Fibroblast of lung (primary cell): ENCODE measurements at regions not wholly inside any gene's neighbourhood (a gene's known extent, or its start where the extent isn't known, plus 50 kb on each side); places are given as distances from the start of the nearest gene placed in this dataset.

ENCODE experiments used
- DNase-seq, 2 donors: peaks; one replicate each; pipeline versions ENCODE4 v3.0.0 to v3.0.0-alpha.2; 2010; ENCODE audit warnings: low read depth in 2 of 2
- H2AFZ ChIP-seq: 2 replicates; pipeline ENCODE4 v1.5.1; 2012; ENCODE audit warnings: low read length, control low read depth, inconsistent platforms
- H3K27ac ChIP-seq: 2 replicates; pipeline ENCODE4 v1.5.1; 2011; ENCODE audit warnings: low read length, control low read depth; ENCODE audit not compliant: insufficient read depth
- H3K27me3 ChIP-seq: 2 replicates; pipeline ENCODE4 v1.5.1; 2011; ENCODE audit warnings: mild to moderate bottlenecking, low read length; ENCODE audit not compliant: control insufficient read depth, insufficient read depth
- H3K36me3 ChIP-seq: 2 replicates; pipeline ENCODE4 v1.5.1; 2011; ENCODE audit warnings: low read length; ENCODE audit not compliant: control insufficient read depth, insufficient read depth
- H3K4me1 ChIP-seq: 2 replicates; pipeline ENCODE4 v1.5.1; 2011; ENCODE audit warnings: low read length; ENCODE audit not compliant: control insufficient read depth, insufficient read depth; ENCODE audit errors: extremely low read depth
- H3K4me2 ChIP-seq: 2 replicates; pipeline ENCODE4 v1.5.1; 2011; ENCODE audit warnings: low read length, control low read depth; ENCODE audit not compliant: insufficient read depth; ENCODE audit errors: extremely low read depth
- H3K4me3 ChIP-seq, 4 experiments: fragments of 200-600 bp in 1 of 4; sonication (generic) in 1 of 4; replicated peaks in 1 of 4; 2 replicates each; pipeline ENCODE4 v1.5.1; 2011 to 2016; ENCODE audit warnings: low read length in 4 of 4, low read depth in 3 of 4, mild to moderate bottlenecking in 3 of 4, control low read depth in 2 of 4, inconsistent platforms in 1 of 4, mixed read lengths in 1 of 4; ENCODE audit not compliant: insufficient read depth in 1 of 4; ENCODE audit errors: control extremely low read depth in 1 of 4
- H3K79me2 ChIP-seq: 2 replicates; pipeline ENCODE4 v1.5.1; 2012; ENCODE audit warnings: mild to moderate bottlenecking, low read length, inconsistent platforms; ENCODE audit not compliant: control insufficient read depth, insufficient read depth
- H3K9ac ChIP-seq: 2 replicates; pipeline ENCODE4 v1.5.1; 2011; ENCODE audit warnings: mild to moderate bottlenecking, low read length, control low read depth; ENCODE audit not compliant: insufficient read depth
- H3K9me3 ChIP-seq: 2 replicates; pipeline ENCODE4 v1.5.1; 2012; ENCODE audit warnings: low read depth, low read length; ENCODE audit not compliant: control insufficient read depth, insufficient read depth
- H4K20me1 ChIP-seq: 2 replicates; pipeline ENCODE4 v1.5.1; 2011; ENCODE audit warnings: low read length; ENCODE audit not compliant: control insufficient read depth, insufficient read depth; ENCODE audit errors: extremely low read depth
- EZH2 ChIP-seq: IDR thresholded peaks from 2 replicates; pipeline ENCODE4 v1.5.1; 2012; ENCODE audit warnings: low read length, control low read depth, mild to moderate bottlenecking; ENCODE audit errors: missing control alignments
- TF ChIP-seq, protein P1 (sequence below), 2 donors: IDR thresholded peaks in 1 of 2; conservative IDR thresholded peaks in 1 of 2; 1 replicate in 1 of 2; 2 replicates in 1 of 2; pipeline ENCODE4 v1.5.1; 2011 to 2012; ENCODE audit warnings: low read length in 2 of 2, control low read depth in 1 of 2, inconsistent platforms in 1 of 2, low read depth in 1 of 2, mild to moderate bottlenecking in 1 of 2

DNA sequence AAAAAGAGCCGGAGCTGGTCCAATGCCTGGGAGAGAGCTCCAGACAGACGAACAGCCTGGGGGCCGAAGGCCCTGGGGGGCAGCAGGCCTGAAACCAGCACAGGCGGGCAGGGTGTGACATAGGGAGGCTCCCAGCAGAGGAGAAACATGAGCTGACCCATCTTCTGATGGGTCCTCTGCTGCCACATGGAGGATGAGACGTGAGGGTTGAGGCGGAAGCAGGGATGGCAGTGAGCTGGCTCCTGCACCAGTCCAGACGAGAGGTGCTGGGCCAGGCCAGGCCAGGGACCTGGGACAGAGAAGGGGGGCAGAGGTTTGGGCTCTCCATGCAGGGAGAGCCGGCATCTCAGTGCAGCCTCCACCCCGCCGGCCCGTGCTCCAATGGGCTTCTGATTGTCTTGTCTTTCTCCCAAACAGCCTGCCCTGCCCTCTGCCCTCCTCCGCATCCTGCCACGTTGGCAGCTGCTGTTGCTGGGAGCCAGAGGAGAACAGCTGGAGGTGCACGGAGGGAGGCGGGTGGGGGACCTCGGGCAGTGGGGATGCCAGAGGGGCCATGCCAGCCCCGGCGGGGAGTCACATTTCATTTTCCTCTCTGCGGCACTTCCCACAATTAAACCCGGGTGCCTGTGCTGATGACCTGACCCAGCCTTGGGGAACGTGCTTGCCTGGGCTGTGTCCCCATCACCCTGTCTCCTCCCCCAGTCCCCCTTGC lies 139.1 kb upstream of the GSE1 start:
- Histone ChIP-seq H2AFZ (no peak overlapping the region), H3K36me3 (no peaks in the 10 kb centered on the region), H3K9me3 (no peaks in the 10 kb centered on the region), H3K4me3 (no peak overlapping the region), H4K20me1 (no peaks in the 10 kb centered on the region), H3K4me2 (no peak overlapping the region), H3K79me2 (no peaks in the 10 kb centered on the region), H3K4me1 (no peaks in the 10 kb centered on the region), H3K9ac (no peak overlapping the region), H3K27ac (no peak overlapping the region), H3K27me3 (no peaks in the 10 kb centered on the region)
- DNase-seq, result no peak
- no peak for TF ChIP-seq EZH2
- TF ChIP-seq, protein P1, sequence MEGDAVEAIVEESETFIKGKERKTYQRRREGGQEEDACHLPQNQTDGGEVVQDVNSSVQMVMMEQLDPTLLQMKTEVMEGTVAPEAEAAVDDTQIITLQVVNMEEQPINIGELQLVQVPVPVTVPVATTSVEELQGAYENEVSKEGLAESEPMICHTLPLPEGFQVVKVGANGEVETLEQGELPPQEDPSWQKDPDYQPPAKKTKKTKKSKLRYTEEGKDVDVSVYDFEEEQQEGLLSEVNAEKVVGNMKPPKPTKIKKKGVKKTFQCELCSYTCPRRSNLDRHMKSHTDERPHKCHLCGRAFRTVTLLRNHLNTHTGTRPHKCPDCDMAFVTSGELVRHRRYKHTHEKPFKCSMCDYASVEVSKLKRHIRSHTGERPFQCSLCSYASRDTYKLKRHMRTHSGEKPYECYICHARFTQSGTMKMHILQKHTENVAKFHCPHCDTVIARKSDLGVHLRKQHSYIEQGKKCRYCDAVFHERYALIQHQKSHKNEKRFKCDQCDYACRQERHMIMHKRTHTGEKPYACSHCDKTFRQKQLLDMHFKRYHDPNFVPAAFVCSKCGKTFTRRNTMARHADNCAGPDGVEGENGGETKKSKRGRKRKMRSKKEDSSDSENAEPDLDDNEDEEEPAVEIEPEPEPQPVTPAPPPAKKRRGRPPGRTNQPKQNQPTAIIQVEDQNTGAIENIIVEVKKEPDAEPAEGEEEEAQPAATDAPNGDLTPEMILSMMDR (conservative IDR thresholded peaks at IDR 0.05 in 1 of 2, IDR thresholded peaks at IDR 0.05 in 1 of 2; ENCODE audit: low read depth in 1 of 2, low read length in 2 of 2), result no peak

DNA sequence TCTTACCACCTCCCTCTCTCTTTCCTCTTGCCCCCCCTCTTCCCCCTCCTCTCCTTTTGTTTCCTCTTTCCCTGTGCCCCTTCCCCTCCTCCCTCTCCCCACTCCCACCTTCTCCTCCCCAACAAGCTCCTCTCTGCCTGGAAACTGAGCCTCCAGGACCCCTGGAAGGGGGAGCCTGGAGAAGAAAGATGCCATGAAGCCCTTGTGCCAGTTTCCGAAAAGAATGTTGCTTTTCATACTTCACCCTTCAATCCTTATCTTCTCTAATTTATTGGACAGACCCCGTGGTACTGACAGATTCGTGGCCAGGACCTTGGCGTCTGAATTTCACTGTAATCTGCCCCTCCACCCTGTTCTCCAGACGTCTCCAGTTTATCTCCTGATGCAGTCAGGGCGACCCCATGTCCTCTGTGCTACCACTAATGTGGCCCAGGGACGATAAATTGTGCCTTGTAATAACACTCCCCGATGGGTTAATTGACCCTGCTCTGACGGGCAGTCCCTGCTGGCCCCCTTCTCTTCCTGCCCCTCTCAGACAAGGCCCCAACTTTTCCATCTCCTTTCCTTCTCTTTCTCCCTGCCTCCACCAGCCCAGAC lies 138.4 kb upstream of the GSE1 start:
- Histone ChIP-seq H3K9me3 (no peaks in the 10 kb centered on the region), H3K36me3 (no peaks in the 10 kb centered on the region), H3K4me3 (no peak overlapping the region), H3K4me1 (no peaks in the 10 kb centered on the region), H3K4me2 (no peak overlapping the region), H3K79me2 (no peaks in the 10 kb centered on the region), H3K27ac (no peak overlapping the region), H4K20me1 (no peaks in the 10 kb centered on the region), H2AFZ (no peak overlapping the region), H3K27me3 (no peaks in the 10 kb centered on the region), H3K9ac (no peak overlapping the region)
- DNase-seq, result no peak
- TF ChIP-seq EZH2, result no peak
- TF ChIP-seq, protein P1 (conservative IDR thresholded peaks at IDR 0.05 in 1 of 2, IDR thresholded peaks at IDR 0.05 in 1 of 2; ENCODE audit: low read depth in 1 of 2, low read length in 2 of 2), result no peak

DNA sequence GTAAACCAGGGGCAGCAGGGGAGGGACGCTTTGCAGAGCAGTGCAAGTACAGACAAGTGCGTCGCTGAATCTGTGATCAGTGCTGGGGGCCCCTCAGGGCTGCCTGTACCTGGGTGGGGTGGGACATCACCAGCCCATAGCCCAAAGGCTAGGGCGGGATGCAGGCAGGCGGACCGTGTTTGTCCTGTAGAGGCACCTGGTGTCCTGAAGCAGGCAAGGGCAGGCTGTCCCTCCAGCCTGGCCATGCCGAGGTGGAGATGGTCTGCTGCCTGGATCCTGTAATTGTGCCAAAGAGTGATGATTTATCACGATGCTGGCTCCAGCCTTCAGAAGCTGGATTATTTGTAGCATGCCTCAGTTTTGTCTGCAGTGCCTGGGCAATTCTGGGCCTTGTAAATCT lies 137.9 kb upstream of the GSE1 start:
- DNase-seq, result no peak
- Histone ChIP-seq H4K20me1 (no peaks in the 10 kb centered on the region), H3K27ac (no peak overlapping the region), H3K9me3 (no peaks in the 10 kb centered on the region), H3K4me1 (no peaks in the 10 kb centered on the region), H3K79me2 (no peaks in the 10 kb centered on the region), H3K4me2 (no peak overlapping the region), H3K4me3 (no peak overlapping the region), H3K36me3 (no peaks in the 10 kb centered on the region), H3K9ac (no peak overlapping the region), H3K27me3 (no peaks in the 10 kb centered on the region), H2AFZ (no peak overlapping the region)
- TF ChIP-seq, protein P1 (conservative IDR thresholded peaks at IDR 0.05 in 1 of 2, IDR thresholded peaks at IDR 0.05 in 1 of 2; ENCODE audit: low read depth in 1 of 2, low read length in 2 of 2), result no peak
- TF ChIP-seq EZH2, result no peak
